ENCODE measurements at regions not wholly inside any gene's neighbourhood (a gene's known extent, or its start where the extent isn't known, plus 50 kb on each side); places are given as distances from the start of the nearest gene placed in this dataset.

DNA sequence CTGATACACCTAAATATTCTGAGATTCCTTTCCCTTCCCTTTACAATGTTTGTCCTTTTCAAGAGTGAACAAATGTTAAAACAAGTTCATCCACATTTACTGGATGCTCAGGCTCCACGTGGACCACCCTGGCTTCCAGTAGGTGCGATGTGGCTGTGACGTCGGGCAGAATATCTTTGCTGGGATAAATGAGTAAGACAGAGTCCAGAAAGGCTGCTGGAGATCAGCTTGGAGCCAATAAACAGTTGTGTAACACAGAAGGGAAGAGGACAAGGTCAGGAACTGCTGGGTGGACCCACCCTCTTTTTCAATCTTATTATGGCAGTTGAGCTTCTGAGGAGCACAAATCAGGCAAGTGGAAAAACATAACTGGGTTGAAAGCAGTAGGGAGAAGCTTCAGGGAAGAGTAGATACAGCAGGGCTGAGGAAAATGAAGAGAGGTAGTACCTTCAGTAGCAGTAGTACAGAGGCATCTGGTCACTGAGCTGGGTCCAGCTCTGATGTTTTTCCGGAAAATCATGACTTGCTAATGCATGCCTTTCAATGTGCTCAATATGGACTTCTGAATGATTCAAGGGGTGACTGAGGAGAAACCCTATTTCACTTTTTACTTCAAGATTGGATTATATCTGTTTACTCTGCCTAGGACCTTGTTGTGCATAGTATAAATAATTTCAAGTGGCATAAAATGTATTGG is 171.8 kb upstream of the MAD2L1 start:
- TF ChIP-seq, protein P1, sequence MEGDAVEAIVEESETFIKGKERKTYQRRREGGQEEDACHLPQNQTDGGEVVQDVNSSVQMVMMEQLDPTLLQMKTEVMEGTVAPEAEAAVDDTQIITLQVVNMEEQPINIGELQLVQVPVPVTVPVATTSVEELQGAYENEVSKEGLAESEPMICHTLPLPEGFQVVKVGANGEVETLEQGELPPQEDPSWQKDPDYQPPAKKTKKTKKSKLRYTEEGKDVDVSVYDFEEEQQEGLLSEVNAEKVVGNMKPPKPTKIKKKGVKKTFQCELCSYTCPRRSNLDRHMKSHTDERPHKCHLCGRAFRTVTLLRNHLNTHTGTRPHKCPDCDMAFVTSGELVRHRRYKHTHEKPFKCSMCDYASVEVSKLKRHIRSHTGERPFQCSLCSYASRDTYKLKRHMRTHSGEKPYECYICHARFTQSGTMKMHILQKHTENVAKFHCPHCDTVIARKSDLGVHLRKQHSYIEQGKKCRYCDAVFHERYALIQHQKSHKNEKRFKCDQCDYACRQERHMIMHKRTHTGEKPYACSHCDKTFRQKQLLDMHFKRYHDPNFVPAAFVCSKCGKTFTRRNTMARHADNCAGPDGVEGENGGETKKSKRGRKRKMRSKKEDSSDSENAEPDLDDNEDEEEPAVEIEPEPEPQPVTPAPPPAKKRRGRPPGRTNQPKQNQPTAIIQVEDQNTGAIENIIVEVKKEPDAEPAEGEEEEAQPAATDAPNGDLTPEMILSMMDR (IDR thresholded peaks at IDR 0.05; ENCODE audit: low read depth, low read length, missing control alignments) = no peak
- DNase-seq (ENCODE audit: extremely low read depth, low read depth) = no peak
- no peak overlapping the region for H3K4me3 ChIP-seq (replicated peaks; ENCODE audit: low read depth, low read length)

DNA sequence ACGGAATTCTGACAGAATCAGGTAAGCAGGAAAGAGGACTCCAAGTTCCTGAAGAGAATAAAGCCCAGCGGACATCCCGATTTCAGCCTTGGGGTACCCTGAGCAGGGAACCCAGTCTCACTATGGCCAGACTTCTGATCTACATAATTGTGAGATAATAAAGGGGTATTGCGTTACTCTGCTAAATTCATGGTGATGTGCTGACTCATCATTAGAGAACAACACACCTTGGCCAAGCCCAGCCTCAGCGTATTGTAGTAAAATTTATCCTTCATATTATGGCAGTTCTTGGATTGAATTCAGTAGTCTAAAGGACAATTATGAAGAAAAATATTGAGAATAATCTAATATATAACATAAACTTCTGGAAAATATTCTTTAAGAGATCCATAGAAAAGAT is 170.2 kb upstream of the MAD2L1 start:
- TF ChIP-seq, protein P1 (IDR thresholded peaks at IDR 0.05; ENCODE audit: low read depth, low read length, missing control alignments) = no peak
- no peak overlapping the region for H3K4me3 ChIP-seq (replicated peaks; ENCODE audit: low read depth, low read length)
- DNase-seq (ENCODE audit: extremely low read depth, low read depth) = no peak

DNA sequence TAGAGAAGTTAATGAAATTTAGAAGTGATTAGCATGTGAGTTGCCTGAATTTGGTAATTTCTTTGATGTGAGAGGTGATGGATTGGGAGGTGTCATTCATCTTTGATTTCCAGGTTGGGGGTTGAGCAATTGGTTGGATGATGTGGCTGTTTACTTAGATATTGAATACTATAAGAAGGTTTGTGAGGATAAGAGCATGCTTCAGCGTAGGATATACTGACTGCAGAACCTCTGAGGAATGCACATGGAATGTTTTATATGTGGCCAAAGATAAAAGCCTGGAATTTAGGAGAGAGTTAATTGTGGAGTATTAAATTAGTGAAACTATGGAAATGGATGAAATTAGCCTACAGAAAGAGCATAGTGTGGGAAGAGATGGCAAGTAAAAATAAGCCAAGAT is 165.4 kb upstream of the MAD2L1 start:
- no peak for DNase-seq (ENCODE audit: extremely low read depth, low read depth)
- no peak overlapping the region for H3K4me3 ChIP-seq (replicated peaks; ENCODE audit: low read depth, low read length)
- TF ChIP-seq, protein P1 (IDR thresholded peaks at IDR 0.05; ENCODE audit: low read depth, low read length, missing control alignments) = no peak

DNA sequence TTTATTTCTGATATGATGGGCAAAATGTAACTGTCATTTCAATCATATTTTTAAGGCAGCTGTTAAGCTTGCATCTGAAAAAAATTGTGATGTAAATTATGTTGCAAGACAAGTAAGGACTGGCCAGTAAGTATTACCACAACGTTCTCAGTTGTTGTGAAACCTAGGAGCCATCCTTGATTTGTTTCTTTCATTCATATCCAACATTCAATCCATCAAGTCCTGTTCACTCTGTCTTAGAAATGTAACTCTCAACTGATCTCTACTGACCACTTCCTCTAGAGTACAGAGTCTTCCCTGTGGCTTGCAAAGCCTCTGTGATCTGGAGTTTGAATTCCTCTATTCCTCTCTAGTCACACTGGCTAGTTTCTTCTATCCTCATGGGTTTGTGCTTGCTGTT is 161.4 kb upstream of the MAD2L1 start:
- TF ChIP-seq, protein P1 (IDR thresholded peaks at IDR 0.05; ENCODE audit: low read depth, low read length, missing control alignments) = no peak
- no peak for DNase-seq (ENCODE audit: extremely low read depth, low read depth)
- H3K4me3 ChIP-seq (replicated peaks; ENCODE audit: low read depth, low read length) = no peak overlapping the region

DNA sequence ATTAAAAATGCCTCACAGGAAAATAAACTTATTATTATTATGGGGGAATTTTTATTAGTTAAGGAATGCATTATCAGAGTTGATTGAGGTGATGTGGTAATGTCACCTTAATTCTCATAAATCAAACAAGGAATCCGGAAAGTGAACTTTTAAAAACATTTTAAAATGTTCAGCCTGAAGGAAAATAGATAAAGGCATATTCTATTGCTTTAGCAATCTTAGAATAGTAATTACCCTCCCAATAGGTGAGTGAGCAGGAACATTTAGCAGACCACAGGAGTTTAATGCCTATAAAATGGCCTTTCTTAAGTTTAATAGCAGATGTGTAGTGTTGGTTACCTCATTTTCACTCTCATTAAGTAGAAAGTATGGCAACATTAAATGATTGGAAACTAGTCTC is 160.9 kb upstream of the MAD2L1 start:
- no peak for DNase-seq (ENCODE audit: extremely low read depth, low read depth)
- TF ChIP-seq, protein P1 (IDR thresholded peaks at IDR 0.05; ENCODE audit: low read depth, low read length, missing control alignments) = no peak
- H3K4me3 ChIP-seq (replicated peaks; ENCODE audit: low read depth, low read length) = no peak overlapping the region

DNA sequence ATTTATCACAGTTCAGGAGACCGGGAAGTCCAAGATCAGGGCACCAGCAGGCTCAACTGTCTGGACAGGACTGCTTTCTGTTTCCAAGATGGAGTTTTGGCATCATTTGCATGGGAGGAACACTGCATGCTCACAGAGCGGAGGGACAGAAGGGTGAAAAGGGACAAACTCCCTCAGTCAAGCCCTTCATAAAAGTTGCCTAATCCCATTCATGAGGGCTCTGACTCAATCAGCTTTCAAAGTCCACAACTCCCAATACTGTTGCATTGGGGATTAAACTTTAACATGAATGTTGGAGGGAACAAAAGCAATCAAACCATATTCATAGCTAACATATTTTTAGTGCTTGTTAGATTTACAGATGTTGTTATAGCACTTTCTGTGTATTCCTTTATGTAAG is 158.9 kb upstream of the MAD2L1 start:
- TF ChIP-seq, protein P1 (IDR thresholded peaks at IDR 0.05; ENCODE audit: low read depth, low read length, missing control alignments) = no peak
- H3K4me3 ChIP-seq (replicated peaks; ENCODE audit: low read depth, low read length) = no peak overlapping the region
- no peak for DNase-seq (ENCODE audit: extremely low read depth, low read depth)

DNA sequence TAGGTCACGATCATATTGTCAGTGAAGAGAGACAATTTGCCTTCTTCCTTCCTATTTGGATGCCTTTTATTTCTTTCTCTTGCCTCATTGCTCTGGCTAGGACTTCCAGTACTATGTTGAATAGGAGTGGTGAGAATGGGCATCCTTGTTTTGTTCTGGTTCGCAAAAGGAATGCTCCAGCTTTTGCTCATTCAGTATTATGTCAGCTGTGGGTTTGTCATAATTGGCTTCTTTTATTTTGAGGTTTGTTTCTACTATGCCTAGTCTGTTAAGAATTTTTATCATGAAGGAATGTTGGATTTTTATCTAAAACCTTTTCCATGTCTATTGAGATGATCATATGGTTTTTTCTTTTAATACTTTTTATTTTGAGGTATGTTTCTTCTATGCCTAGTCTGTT is 152.3 kb upstream of the MAD2L1 start:
- no peak for DNase-seq (ENCODE audit: extremely low read depth, low read depth)
- H3K4me3 ChIP-seq (replicated peaks; ENCODE audit: low read depth, low read length) = no peak overlapping the region

More for the DNA sequence above, 152.3 kb upstream of the MAD2L1 start:
- TF ChIP-seq, protein P1 (IDR thresholded peaks at IDR 0.05; ENCODE audit: low read depth, low read length, missing control alignments) = no peak
